ENCODE measurements at regions not wholly inside any gene's neighbourhood (a gene's known extent, or its start where the extent isn't known, plus 50 kb on each side); places are given as distances from the start of the nearest gene placed in this dataset.
"Not testable (repeated sequence)": the region's sequence is repeated elsewhere in the genome, so short reads cannot be mapped to it uniquely, and the experiment has no call there.

DNA sequence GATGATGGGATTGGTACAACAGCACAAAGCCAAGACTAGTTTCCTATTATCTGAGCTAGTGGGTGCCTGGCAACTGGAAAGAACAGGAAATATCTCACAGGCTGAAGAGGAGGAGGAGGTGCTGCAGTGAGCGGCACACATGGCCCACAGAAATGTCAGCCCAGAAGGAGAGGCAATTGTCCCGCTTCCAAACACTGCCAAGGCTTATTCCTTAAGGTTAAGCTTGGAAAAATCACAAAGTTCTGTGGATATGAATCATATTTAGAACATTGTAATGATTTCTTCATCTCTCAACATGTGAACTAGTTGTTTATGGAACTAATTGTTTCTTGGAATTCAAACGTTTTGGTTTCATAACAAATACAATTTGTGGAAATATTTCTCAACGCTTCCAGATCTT, 1019.5 kb upstream of the SEMA6A start:
- no peaks in the 10 kb centered on the region for H3K4me1 ChIP-seq (ENCODE audit: insufficient read depth, low read length)
- no peaks in the 10 kb centered on the region for H3K36me3 ChIP-seq (ENCODE audit: insufficient read depth, low read length)
- H3K9ac ChIP-seq (ENCODE audit: low read depth, low read length) = no peak overlapping the region
- no peaks in the 10 kb centered on the region for H3K9me3 ChIP-seq (ENCODE audit: control insufficient read depth, insufficient read depth, low read length)

DNA sequence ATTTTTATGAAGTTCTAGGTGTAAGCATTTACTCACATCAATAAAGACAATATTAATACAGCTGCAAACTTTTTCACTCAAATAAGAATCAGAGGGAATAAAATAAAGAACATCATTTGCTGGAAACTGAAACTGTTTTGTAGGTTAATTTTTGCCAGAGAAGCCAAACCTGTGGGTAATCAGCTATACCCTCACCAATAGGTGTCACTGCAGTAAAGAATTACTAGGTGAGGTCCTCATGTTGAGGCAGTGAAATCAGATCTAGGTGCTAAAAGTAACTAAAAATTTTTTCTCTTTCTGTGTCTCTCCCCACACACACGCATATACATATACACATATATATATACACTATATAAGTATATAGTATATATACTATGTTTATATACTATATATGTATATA, 1016.3 kb upstream of the SEMA6A start:
- Histone ChIP-seq H3K9ac (ENCODE audit: low read depth, low read length) (no peak overlapping the region), H3K36me3 (ENCODE audit: insufficient read depth, low read length) (no peaks in the 10 kb centered on the region), H3K9me3 (ENCODE audit: control insufficient read depth, insufficient read depth, low read length) (no peaks in the 10 kb centered on the region), H3K4me1 (ENCODE audit: insufficient read depth, low read length) (no peaks in the 10 kb centered on the region; the same call in 1 of the 2 replicates)

DNA sequence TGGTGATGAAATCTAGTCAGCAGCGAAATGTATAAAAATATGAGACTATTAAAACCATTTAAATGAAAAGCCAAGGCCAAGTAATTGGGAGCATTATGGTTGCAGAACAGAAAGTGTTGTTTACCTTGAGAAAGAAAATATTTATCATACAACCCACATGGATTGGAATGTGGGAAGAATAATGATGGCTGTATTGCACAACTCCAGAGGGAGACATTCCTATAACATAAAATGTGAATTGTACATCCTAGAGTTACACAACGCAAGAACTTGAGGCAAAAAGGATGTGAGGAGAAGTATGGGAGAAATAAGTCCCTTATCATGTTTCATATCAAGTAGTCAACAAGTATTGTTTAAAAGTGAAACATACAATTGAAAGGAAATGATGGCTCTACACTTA, 1014.0 kb upstream of the SEMA6A start:
- no peaks in the 10 kb centered on the region; the same call in 1 of the 2 replicates for H3K4me1 ChIP-seq (ENCODE audit: insufficient read depth, low read length)
- H3K36me3 ChIP-seq (ENCODE audit: insufficient read depth, low read length) = no peaks in the 10 kb centered on the region
- no peak overlapping the region for H3K9ac ChIP-seq (ENCODE audit: low read depth, low read length)
- no peaks in the 10 kb centered on the region for H3K9me3 ChIP-seq (ENCODE audit: control insufficient read depth, insufficient read depth, low read length)

DNA sequence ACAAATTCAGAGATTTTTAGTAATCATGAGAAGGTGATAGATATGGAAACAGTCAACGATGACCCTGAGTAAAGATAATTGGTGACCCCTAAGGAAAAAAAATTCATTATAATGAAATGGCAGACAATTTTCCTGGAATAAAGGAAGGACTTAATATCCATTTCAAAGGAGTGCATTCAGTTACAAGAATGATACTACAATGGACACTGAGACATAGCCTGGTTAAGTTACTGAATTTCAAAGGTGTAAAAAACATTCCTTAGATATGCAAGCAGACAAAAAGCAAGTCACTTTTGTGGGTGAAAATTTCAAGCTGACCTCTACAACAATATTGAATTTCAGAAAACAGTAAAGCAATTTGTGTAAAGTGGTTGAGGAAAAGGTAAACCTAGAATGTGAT, 1012.5 kb upstream of the SEMA6A start:
- Histone ChIP-seq H3K9me3 (ENCODE audit: control insufficient read depth, insufficient read depth, low read length) (no peaks in the 10 kb centered on the region), H3K9ac (ENCODE audit: low read depth, low read length) (no peak overlapping the region), H3K4me1 (ENCODE audit: insufficient read depth, low read length) (no peaks in the 10 kb centered on the region; the same call in 1 of the 2 replicates), H3K36me3 (ENCODE audit: insufficient read depth, low read length) (no peaks in the 10 kb centered on the region)

DNA sequence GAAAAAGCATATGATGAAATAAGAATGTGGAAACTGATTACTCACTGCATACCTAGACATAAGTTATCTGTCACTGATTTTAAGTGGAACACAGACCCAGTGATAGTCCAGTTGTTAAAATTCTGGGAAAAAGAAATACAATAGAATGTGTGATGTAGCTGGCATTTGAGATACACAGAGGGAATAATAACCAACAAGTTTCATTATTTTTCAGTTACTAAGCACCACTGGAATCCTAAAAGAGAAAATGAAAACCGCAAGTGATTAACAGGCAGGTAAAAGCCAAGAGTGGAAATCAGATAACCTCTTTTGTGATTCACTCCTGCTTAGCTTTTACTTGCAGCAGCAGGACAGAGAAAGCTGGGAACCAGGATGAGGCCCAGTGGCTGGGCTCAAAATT, 994.0 kb upstream of the SEMA6A start:
- H3K36me3 ChIP-seq (ENCODE audit: insufficient read depth, low read length) = no peaks in the 10 kb centered on the region

DNA sequence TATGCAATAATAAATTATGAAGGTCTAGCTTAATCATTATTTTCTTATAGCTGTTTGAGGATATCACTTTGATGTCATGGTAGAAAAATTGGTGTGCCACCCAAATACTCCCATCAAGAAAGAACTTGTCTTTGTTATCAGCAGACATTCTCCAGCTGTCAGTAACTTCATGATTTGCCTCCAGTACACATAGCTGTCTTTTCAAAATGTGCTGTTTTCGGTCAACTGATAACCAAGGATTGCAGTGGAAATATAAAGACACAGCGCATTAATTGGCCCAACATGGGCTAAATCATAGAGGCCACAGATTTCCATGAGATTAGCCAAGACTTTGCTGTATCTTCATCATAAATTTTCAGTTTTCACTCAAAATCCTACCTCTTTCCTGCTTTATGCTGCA, 993.5 kb upstream of the SEMA6A start:
- Histone ChIP-seq H3K9me3 (ENCODE audit: control insufficient read depth, insufficient read depth, low read length) (no peaks in the 10 kb centered on the region), H3K4me1 (ENCODE audit: insufficient read depth, low read length) (no peaks in the 10 kb centered on the region), H3K36me3 (ENCODE audit: insufficient read depth, low read length) (no peaks in the 10 kb centered on the region), H3K9ac (ENCODE audit: low read depth, low read length) (no peak overlapping the region)

More for the DNA sequence above, 994.0 kb upstream of the SEMA6A start:
- Histone ChIP-seq H3K9me3 (ENCODE audit: control insufficient read depth, insufficient read depth, low read length) (no peaks in the 10 kb centered on the region), H3K9ac (ENCODE audit: low read depth, low read length) (no peak overlapping the region), H3K4me1 (ENCODE audit: insufficient read depth, low read length) (no peaks in the 10 kb centered on the region)

DNA sequence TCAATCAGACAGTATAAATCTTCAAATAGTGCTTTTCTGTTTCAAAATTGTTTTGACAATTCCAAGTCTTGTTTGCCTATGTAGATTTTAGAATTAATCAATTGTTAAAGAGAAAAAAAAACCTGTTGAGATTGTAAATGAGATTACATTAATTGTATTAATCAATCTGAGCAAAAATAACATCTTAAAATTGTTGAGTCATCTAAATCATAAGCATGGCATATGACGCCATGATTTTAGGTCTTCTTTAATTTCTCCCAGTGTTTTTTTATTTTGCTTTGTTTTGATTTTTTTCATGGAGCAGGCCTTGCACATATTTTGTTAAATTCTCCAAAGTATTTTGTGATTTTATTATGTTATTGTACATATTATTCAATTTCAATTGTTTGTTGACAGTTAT, 988.0 kb upstream of the SEMA6A start:
- H3K36me3 ChIP-seq (ENCODE audit: insufficient read depth, low read length) = no peaks in the 10 kb centered on the region
- no peaks in the 10 kb centered on the region for H3K9me3 ChIP-seq (ENCODE audit: control insufficient read depth, insufficient read depth, low read length)
- H3K4me1 ChIP-seq (ENCODE audit: insufficient read depth, low read length) = no peaks in the 10 kb centered on the region
- no peak overlapping the region for H3K9ac ChIP-seq (ENCODE audit: low read depth, low read length)

DNA sequence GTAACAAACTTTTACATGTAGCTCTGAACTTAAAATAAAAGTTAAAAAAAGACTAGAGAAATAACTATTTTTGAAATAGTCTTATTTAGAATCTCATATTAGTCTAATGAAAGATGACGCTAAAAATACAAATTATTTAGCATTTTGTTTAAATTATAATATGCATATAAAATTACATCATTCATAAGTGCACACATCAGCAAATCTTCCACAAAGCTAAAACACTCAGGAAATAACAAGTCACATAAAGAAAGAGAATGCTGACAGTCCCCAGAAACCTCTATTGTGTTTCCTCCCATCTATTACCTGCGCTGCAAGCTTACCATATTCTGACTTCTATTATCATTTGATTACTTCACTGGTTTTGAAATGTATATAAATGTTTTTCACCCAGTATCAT, 986.9 kb upstream of the SEMA6A start:
- Histone ChIP-seq H3K9ac (ENCODE audit: low read depth, low read length) (no peak overlapping the region), H3K36me3 (ENCODE audit: insufficient read depth, low read length) (no peaks in the 10 kb centered on the region), H3K9me3 (ENCODE audit: control insufficient read depth, insufficient read depth, low read length) (no peaks in the 10 kb centered on the region), H3K4me1 (ENCODE audit: insufficient read depth, low read length) (no peaks in the 10 kb centered on the region)

DNA sequence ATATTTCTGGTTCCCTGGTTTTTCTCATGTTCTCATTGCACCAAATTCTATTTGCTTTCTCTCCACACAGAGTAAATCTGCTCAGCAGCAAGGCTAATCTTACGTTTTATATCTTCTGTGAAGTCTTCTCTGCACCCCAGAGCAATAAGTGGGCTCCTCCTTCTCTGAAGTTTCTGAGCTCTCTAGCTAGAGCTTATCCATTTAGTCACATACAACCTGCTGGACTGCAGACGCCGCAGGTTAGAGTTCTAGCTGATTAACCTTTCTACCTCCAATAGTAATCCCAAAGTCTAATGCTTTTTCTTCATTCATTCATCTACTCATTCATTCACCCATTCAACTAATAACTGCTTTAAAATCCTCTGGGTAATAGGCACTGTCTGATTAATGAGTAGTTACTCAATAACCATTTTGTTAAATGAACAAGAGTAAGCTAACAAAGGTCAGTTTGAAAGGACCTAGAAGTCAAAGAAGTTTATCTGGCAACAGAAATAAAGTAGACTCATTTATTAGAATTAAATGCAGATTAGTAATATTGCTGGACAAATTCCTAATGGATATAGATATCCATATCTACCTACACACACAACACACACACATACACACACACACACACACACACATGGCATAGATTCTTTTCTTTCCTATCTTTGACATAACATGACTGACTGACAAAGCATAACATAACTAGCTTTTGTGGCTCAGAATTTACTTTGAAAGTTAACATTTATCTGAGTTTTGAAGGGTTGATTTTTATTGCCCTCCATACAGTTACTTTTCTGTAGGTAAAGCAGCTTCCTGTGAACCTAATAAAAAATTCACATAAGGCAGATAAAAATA, 984.6 kb upstream of the SEMA6A start:
- H3K9me3 ChIP-seq (ENCODE audit: control insufficient read depth, insufficient read depth, low read length) = no peaks in the 10 kb centered on the region
- no peak overlapping the region for H3K9ac ChIP-seq (ENCODE audit: low read depth, low read length)
- no peaks in the 10 kb centered on the region for H3K36me3 ChIP-seq (ENCODE audit: insufficient read depth, low read length)
- no peaks in the 10 kb centered on the region for H3K4me1 ChIP-seq (ENCODE audit: insufficient read depth, low read length)

DNA sequence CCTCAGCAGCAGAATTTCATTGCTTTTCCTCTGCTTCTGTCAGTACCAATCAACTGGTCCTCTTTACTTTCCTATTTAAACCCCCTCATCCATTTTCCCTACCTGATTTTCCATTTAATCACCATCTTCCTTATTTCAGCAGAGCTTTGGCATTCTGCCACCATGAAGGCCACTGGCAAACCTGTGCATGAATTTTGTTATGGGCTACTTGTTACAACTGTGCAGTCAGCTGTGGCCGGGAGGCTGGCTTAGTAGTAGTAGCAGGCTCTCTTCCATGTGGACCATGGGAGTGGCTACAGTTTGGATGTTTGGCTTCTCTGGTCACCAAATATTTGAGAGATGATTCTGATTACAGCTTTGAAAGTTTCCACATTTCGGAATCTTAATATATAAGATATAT, 976.6 kb upstream of the SEMA6A start:
- Histone ChIP-seq H3K9me3 (ENCODE audit: control insufficient read depth, insufficient read depth, low read length) (no peaks in the 10 kb centered on the region), H3K36me3 (ENCODE audit: insufficient read depth, low read length) (no peaks in the 10 kb centered on the region), H3K4me1 (ENCODE audit: insufficient read depth, low read length) (no peaks in the 10 kb centered on the region), H3K9ac (ENCODE audit: low read depth, low read length) (no peak overlapping the region)

DNA sequence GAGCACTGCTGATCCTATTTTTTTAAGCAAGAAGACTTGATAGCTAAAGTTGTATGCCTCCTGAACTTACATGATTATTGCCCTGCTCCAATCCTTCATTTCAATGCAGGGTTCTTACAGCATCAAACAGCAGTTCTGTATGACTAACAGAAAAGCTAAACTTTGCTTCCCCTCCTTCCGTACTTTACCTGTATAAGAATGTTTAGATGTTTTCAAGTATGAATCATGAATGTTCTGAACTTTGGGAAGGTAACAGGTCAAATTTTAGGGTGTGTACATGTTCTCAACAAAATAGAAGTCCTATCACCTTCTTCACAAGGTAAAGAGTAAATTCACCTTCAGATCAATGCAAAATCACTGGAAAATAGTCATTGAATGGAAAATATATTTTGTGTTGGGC, 972.6 kb upstream of the SEMA6A start:
- no peak overlapping the region for H3K9ac ChIP-seq (ENCODE audit: low read depth, low read length)
- no peaks in the 10 kb centered on the region for H3K4me1 ChIP-seq (ENCODE audit: insufficient read depth, low read length)
- no peaks in the 10 kb centered on the region for H3K9me3 ChIP-seq (ENCODE audit: control insufficient read depth, insufficient read depth, low read length)
- H3K36me3 ChIP-seq (ENCODE audit: insufficient read depth, low read length) = no peaks in the 10 kb centered on the region

DNA sequence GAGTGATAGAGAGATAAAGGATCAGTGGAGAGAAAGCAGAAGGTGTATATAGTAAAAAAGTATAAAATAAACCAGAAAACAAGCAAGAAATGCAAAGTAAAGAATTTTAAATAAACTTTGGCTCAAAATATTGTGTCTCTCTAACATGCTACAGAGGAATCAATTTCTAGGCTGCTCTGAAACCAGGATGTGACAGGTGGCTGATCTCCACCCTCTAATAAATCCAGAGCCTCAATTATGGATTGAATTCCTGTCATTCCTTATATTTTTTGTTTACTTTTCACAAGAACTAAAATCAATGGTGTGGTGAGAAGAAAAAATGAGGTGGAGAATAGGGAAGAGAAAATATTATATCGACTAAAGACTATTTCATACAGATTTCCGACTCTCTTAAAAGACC, 965.1 kb upstream of the SEMA6A start:
- Histone ChIP-seq H3K9ac (ENCODE audit: low read depth, low read length) (no peak overlapping the region), H3K36me3 (ENCODE audit: insufficient read depth, low read length) (no peaks in the 10 kb centered on the region), H3K9me3 (ENCODE audit: control insufficient read depth, insufficient read depth, low read length) (no peaks in the 10 kb centered on the region), H3K4me1 (ENCODE audit: insufficient read depth, low read length) (no peaks in the 10 kb centered on the region)

DNA sequence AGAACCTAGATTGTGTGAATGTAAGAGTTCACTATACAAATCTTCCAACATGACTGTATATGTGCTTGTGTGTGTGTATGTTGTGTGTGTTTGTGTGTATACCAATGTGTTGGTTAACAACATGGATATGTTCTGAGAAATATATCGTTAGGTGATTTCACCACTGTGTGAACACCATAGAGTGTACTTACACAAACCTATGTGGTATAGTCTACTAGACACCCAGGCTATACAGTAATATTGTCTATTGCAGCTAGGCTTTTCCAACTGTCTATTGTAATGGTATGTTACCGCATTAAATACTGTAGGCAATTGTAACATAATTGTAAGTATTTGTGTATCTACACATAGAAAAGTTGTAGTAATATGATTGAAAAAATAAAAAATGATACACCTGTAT, 959.2 kb upstream of the SEMA6A start:
- Histone ChIP-seq H3K9ac (ENCODE audit: low read depth, low read length) (no peak overlapping the region), H3K36me3 (ENCODE audit: insufficient read depth, low read length) (no peaks in the 10 kb centered on the region), H3K4me1 (ENCODE audit: insufficient read depth, low read length) (no peaks in the 10 kb centered on the region), H3K9me3 (ENCODE audit: control insufficient read depth, insufficient read depth, low read length) (no peaks in the 10 kb centered on the region)

DNA sequence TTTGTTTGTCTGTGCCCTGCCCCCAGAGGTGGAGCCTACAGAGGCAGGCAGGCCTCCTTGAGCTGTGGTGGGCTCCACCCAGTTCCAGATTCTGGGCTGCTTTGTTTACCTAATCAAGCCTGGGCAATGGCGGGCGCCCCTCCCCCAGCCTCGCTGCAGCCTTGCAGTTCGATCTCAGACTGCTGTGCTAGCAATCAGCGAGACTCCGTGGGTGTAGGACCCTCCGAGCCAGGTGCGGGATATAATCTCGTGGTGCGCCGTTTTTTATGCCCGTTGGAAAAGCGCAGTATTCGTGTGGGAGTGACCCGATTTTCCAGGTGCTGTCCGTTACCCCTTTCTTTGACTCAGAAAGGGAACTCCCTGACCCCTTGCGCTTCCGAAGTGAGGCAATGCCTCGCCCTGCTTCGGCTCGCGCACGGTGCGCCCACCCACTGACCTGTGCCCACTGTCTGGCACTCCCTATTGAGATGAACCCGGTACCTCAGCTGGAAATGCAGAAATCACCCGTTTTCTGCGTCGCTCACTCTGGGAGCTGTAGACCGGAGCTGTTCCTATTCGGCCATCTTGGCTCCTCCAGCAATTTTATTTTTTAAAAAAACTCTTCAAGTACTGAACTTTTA, 958.5 kb upstream of the SEMA6A start:
- H3K4me1 ChIP-seq (ENCODE audit: insufficient read depth, low read length); H3K36me3 ChIP-seq (ENCODE audit: insufficient read depth, low read length); H3K9me3 ChIP-seq (ENCODE audit: control insufficient read depth, insufficient read depth, low read length); H3K9ac ChIP-seq (ENCODE audit: low read depth, low read length): not testable (repeated sequence)

DNA sequence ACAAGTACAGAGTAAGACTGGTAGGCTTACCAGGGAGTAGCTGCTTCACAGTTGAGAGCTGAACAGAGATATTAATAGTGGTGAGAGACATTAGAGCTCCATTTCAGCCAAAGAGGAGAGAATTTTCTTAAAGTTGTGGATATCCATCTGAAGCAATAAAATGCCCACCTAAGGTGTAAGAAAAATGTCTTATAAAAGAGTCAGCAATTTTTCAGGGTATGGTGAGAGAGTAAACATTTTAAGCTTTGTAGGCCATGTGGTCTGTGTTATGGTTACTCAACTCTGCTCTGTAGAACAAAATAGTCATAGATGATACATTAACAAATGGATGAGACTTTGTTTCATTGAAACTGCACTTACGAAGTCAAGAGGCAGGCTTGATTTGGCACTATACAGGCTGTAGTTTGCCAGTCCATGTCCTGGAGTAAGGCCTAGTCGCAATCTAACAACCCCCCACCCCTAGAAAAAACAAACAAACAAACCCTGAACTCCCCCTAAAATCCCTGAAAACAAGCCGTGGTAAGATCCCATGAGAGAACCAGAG, 945.4 kb upstream of the SEMA6A start:
- peaks cover 10% of the 10 kb centered on the region; the same call in 1 of the 2 replicates for H3K9me3 ChIP-seq (ENCODE audit: control insufficient read depth, insufficient read depth, low read length)
- H3K4me1 ChIP-seq (ENCODE audit: insufficient read depth, low read length) = no peaks in the 10 kb centered on the region
- H3K36me3 ChIP-seq (ENCODE audit: insufficient read depth, low read length) = no peaks in the 10 kb centered on the region
- H3K9ac ChIP-seq (ENCODE audit: low read depth, low read length) = no peak overlapping the region
